MCF 10A (cell line): ENCODE measurements at regions not wholly inside any gene's neighbourhood (a gene's known extent, or its start where the extent isn't known, plus 50 kb on each side); places are given as distances from the start of the nearest gene placed in this dataset.

Experiments used
- BruUV-seq: library from RNA; stranded (reverse); fragments of 400-500 nt; replicated peaks from 2 replicates; lab custom pipeline; 2021; lab: Mats Ljungman, UMichigan
- CTCF ChIA-PET: fragments of 300-600 bp; sonication (Branson Sonifier 250); formaldehyde crosslinking; extraction: SDS; loops from one replicate; lab custom pipeline; 2021; ENCODE audit warnings: antibody characterized with exemption, inconsistent platforms; lab: Yijun Ruan, JAX
- POLR2A ChIA-PET: fragments of 300-600, 350-650 bp; sonication (Branson Sonifier 250); formaldehyde crosslinking; extraction: SDS; loops from one replicate; lab custom pipeline; 2020; ENCODE audit warnings: antibody characterized with exemption, inconsistent platforms; lab: Yijun Ruan, JAX
- DNase-seq: peaks from one replicate; pipeline ENCODE4 v3.0.0-alpha.2; 2018; ENCODE audit not compliant: unreplicated experiment
- H3K27ac Mint-ChIP-seq: one replicate; pipeline ENCODE4 v1.8.0; 2022; ENCODE audit warnings: mild to moderate bottlenecking, low read depth, mixed read lengths; ENCODE audit not compliant: unreplicated experiment
- H3K27me3 Mint-ChIP-seq: one replicate; pipeline ENCODE4 v1.8.0; 2022; ENCODE audit warnings: mixed read lengths; ENCODE audit not compliant: insufficient read depth, unreplicated experiment
- H3K36me3 Mint-ChIP-seq: one replicate; pipeline ENCODE4 v1.8.0; 2022; ENCODE audit warnings: mild to moderate bottlenecking, moderate library complexity, mixed read lengths; ENCODE audit not compliant: insufficient read depth, unreplicated experiment
- H3K4me1 Mint-ChIP-seq: one replicate; pipeline ENCODE4 v1.8.0; 2022; ENCODE audit warnings: mixed read lengths; ENCODE audit not compliant: insufficient read depth, unreplicated experiment
- H3K4me3 Mint-ChIP-seq: one replicate; pipeline ENCODE4 v1.8.0; 2022; ENCODE audit warnings: mild to moderate bottlenecking, moderate library complexity, mixed read lengths; ENCODE audit not compliant: unreplicated experiment
- H3K9me3 Mint-ChIP-seq: one replicate; pipeline ENCODE4 v1.8.0; 2022; ENCODE audit warnings: mixed read lengths; ENCODE audit not compliant: unreplicated experiment
- intact Hi-C: fragments of 100-400 bp; cut with micrococcal nuclease; formaldehyde crosslinking; loops from 2 replicates; pipeline ENCODE4 v1.14.1; 2022
- TF ChIP-seq, protein P1 (sequence below): fragments of 200-600 bp; IDR thresholded peaks from one replicate; pipeline ENCODE4 v1.8.0; 2022; ENCODE audit warnings: antibody characterized with exemption, mild to moderate bottlenecking; ENCODE audit not compliant: unreplicated experiment

DNA sequence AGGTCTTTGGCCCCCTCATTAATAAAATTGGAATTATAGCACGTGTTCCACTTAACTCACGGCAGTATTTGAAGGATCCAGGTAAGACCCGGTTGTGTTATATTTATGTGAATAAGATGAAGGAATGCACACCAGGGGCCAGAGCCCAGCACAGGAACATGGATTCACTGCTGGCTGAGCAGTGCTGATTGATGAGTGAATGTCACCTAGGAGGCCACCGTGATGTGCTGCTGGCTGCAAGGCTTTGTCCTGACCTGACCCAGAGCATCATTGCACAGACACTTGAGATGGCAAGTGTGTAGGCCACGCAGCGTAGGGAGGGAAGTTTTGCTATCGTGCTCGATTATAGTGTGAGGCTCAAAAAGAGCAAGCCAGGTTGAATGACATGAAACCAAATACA is 350.7 kb upstream of the MGMT start:
- TF ChIP-seq, protein P1, sequence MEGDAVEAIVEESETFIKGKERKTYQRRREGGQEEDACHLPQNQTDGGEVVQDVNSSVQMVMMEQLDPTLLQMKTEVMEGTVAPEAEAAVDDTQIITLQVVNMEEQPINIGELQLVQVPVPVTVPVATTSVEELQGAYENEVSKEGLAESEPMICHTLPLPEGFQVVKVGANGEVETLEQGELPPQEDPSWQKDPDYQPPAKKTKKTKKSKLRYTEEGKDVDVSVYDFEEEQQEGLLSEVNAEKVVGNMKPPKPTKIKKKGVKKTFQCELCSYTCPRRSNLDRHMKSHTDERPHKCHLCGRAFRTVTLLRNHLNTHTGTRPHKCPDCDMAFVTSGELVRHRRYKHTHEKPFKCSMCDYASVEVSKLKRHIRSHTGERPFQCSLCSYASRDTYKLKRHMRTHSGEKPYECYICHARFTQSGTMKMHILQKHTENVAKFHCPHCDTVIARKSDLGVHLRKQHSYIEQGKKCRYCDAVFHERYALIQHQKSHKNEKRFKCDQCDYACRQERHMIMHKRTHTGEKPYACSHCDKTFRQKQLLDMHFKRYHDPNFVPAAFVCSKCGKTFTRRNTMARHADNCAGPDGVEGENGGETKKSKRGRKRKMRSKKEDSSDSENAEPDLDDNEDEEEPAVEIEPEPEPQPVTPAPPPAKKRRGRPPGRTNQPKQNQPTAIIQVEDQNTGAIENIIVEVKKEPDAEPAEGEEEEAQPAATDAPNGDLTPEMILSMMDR: no peak
- ChIA-PET POLR2A (interaction anchor here (0.7 kb wide), 1 partner anchor 173 kb away, joined by 3 read pairs; no protein-coding TSS in a partner anchor), CTCF (no interaction called here)
- intact Hi-C loops: no loop called here
- no peaks in the 10 kb centered on the region for H3K27me3 Mint-ChIP-seq
- DNase-seq: no peak
- no peak overlapping the region for H3K27ac Mint-ChIP-seq
- H3K4me3 Mint-ChIP-seq: no peak overlapping the region
- no peaks in the 10 kb centered on the region for H3K4me1 Mint-ChIP-seq
- BruUV-seq: no TSS peak
- no peaks in the 10 kb centered on the region for H3K36me3 Mint-ChIP-seq
- H3K9me3 Mint-ChIP-seq: no peaks in the 10 kb centered on the region

DNA sequence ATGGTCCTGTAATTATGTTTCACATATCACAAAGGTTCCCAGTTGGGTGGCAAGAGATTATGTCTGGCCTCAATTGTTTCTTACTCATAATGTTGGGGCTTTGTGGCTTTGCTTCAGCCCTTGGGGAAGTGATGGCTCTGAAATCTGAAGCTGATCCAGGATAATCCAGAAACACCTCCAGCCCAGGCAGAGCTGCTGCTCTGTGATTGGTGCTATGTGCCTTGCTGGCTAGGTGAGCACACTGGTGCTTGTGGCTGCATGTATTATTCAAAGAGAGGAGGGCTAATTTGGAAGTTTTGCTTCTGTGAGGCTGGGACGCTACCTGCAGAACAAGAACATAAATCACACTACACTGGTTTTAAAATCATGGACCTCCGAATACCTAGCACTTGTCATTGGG is 346.6 kb upstream of the MGMT start:
- H3K9me3 Mint-ChIP-seq: no peaks in the 10 kb centered on the region
- CTCF ChIA-PET: interaction anchor here (0.6 kb wide), 2 partner anchors 48 to 887 kb away, joined by 3 to 5 read pairs; no protein-coding TSS in a partner anchor
- POLR2A ChIA-PET: no interaction called here
- no peak overlapping the region for H3K4me3 Mint-ChIP-seq
- TF ChIP-seq, protein P1: no peak
- no peaks in the 10 kb centered on the region for H3K27me3 Mint-ChIP-seq
- no peaks in the 10 kb centered on the region for H3K4me1 Mint-ChIP-seq
- H3K36me3 Mint-ChIP-seq: no peaks in the 10 kb centered on the region
- no peak overlapping the region for H3K27ac Mint-ChIP-seq
- no TSS peak for BruUV-seq
- no peak for DNase-seq
- intact Hi-C loops: no loop called here

DNA sequence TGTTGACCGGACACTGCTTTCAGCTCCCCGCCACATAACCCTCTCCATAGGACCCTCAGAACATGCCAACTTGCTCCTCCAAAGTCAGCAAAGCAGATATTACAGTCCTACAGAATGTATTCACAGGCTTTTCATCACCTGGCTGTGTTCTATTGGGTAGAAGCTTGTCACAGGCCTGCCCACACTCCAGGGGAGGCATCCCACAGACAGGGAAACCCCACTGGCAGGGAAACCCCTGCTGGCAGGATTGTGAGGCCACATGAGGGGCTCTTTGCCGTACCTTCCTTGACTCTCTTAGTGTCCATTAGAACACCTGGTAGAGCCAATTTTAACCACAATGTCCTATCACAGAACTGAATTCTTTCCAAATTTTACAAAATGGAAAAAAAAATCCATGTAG is 344.2 kb upstream of the MGMT start:
- no peak for DNase-seq
- Mint-ChIP-seq H3K9me3 (no peaks in the 10 kb centered on the region), H3K4me1 (no peaks in the 10 kb centered on the region), H3K27ac (no peak overlapping the region), H3K4me3 (no peak overlapping the region), H3K36me3 (no peaks in the 10 kb centered on the region), H3K27me3 (no peaks in the 10 kb centered on the region)
- TF ChIP-seq, protein P1: no peak
- intact Hi-C loops: no loop called here
- no TSS peak for BruUV-seq
- CTCF ChIA-PET: no interaction called here
- POLR2A ChIA-PET: no interaction called here

DNA sequence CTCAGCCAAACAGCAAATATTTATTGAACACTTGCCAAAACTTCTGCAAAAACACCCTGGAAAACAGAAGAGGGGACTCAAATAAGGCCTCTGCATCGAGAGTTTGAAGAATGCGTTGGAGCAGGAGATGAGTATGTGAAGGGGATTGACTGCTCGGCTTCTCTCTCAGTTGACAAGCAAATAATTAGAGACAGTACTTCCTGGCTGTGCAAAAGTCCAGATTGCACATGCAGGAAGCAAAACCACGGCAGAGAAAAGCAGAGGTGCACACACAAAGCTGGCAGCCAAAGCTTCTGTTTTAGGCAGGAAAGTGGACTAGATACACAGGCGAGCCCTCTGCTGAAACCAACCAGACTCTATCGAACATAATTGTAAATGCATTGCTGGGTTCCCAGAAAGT is 343.6 kb upstream of the MGMT start:
- Mint-ChIP-seq H3K27ac (no peak overlapping the region), H3K4me3 (no peak overlapping the region), H3K4me1 (no peaks in the 10 kb centered on the region), H3K36me3 (no peaks in the 10 kb centered on the region), H3K27me3 (no peaks in the 10 kb centered on the region), H3K9me3 (no peaks in the 10 kb centered on the region)
- CTCF ChIA-PET: no interaction called here
- intact Hi-C loops: no loop called here
- BruUV-seq: no TSS peak
- TF ChIP-seq, protein P1: no peak
- POLR2A ChIA-PET: no interaction called here
- no peak for DNase-seq
